Lower leg skin (tissue), 3 donors: ENCODE measurements at regions not wholly inside any gene's neighbourhood (a gene's known extent, or its start where the extent isn't known, plus 50 kb on each side); places are given as distances from the start of the nearest gene placed in this dataset.

Experiments
- CTCF ChIP-seq, 3 donors: fragments of 450-650 bp; IDR thresholded peaks; one replicate each; pipeline ENCODE4 v1.5.1; 2016; ENCODE audit warnings: antibody characterized with exemption in 3 of 3, mild to moderate bottlenecking in 3 of 3, moderate library complexity in 2 of 3
- POLR2A ChIP-seq, 2 donors: fragments of 450-650 bp; IDR thresholded peaks; one replicate each; pipeline ENCODE4 v1.6.1; 2016 to 2017; ENCODE audit warnings: antibody characterized with exemption in 2 of 2, mild to moderate bottlenecking in 1 of 2, moderate library complexity in 1 of 2

- TF ChIP-seq CTCF (IDR thresholded peaks at IDR 0.05) = no peak
- TF ChIP-seq POLR2A (IDR thresholded peaks at IDR 0.05) = no peak
These were observed 735.0 kb upstream of the PHF14 start for GRCh38 chr7:10238641-10239040.
